ENCODE measurements at regions not wholly inside any gene's neighbourhood (a gene's known extent, or its start where the extent isn't known, plus 50 kb on each side); places are given as distances from the start of the nearest gene placed in this dataset.

DNA sequence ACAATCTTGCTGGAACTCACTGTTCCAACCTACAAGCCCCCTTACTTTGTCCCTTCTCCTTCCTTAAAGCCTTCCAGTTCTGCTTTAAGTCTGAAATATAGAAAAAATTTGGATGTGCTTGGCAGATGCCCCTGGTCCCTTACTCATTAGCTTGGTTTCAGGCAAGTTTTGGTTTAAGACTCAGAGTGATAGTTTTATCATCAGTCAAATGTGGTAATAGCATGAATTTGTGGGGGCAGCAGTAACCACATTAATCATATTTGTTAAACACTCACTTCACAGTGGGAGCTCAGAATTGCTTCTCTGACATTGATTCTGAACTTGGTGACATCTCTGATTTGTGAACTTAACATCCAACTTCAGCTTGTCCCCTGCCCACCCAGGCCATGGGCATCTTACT lies 58.3 kb upstream of the ALDH1A3 start:
- Histone ChIP-seq H3K4me1 (replicated peaks in 1 of 2; ENCODE audit: control insufficient read depth in 2 of 2, insufficient read depth in 2 of 2, low read length in 2 of 2) (no peaks in the 10 kb centered on the region), H4K20me1 (replicated peaks; ENCODE audit: control insufficient read depth, insufficient read depth, low read length) (no peaks in the 10 kb centered on the region), H3K27me3 (ENCODE audit: control insufficient read depth in 2 of 2, insufficient read depth in 2 of 2, low read length in 2 of 2) (peaks cover 0 to 4% of the 10 kb centered on the region in 2 experiments; a peak in 1 of 5 replicates), H2AFZ (ENCODE audit: low read depth, low read length) (no peak overlapping the region), H3K36me3 (ENCODE audit: control insufficient read depth, insufficient read depth, low read length) (no peaks in the 10 kb centered on the region), H3K27ac (ENCODE audit: extremely low read depth, low read depth, low read length) (no peak overlapping the region), H3K9me3 (replicated peaks; ENCODE audit: control insufficient read depth, insufficient read depth, low read depth, low read length) (no peaks in the 10 kb centered on the region), H3K9me1 (ENCODE audit: control insufficient read depth, insufficient read depth, low read length) (no peaks in the 10 kb centered on the region), H3K4me2 (ENCODE audit: insufficient read depth, low read length) (no peak overlapping the region), H3K4me3 (no peak overlapping the region), H3K9ac (ENCODE audit: insufficient read depth in 1 of 2, low read depth in 2 of 2, low read length in 2 of 2) (no peak overlapping the region), H3K79me2 (ENCODE audit: control insufficient read depth, insufficient read depth, low read length) (no peaks in the 10 kb centered on the region)
- TF ChIP-seq, protein P1, sequence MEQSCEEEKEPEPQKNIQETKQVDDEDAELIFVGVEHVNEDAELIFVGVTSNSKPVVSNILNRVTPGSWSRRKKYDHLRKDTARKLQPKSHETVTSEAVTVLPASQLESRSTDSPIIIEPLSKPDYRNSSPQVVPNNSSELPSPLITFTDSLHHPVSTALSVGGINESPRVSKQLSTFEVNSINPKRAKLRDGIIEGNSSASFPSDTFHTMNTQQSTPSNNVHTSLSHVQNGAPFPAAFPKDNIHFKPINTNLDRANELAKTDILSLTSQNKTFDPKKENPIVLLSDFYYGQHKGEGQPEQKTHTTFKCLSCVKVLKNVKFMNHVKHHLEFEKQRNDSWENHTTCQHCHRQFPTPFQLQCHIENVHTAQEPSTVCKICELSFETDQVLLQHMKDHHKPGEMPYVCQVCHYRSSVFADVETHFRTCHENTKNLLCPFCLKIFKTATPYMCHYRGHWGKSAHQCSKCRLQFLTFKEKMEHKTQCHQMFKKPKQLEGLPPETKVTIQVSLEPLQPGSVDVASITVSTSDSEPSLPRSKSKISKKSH (CRISPR knock-in tag; IDR thresholded peaks at IDR 0.05), result no peak
- no peak for TF ChIP-seq CBX5 (IDR thresholded peaks at IDR 0.05; ENCODE audit: borderline replicate concordance, low read depth)
- no peak for ATAC-seq
- no TSS peak for BruUV-seq (replicated peaks)
- in situ Hi-C loops (cut with MboI), result no loop called here
- FAIRE-seq, result no peak
- intact Hi-C loops (cut with micrococcal nuclease), result no loop called here
- DNase-seq (ENCODE audit: extremely low read depth in 1 of 4, low spot score in 3 of 4), result no peak
- ChIA-PET POLR2A (no interaction called here), CTCF (ENCODE audit: low intra/inter-chr PET ratio) (no interaction called here)

DNA sequence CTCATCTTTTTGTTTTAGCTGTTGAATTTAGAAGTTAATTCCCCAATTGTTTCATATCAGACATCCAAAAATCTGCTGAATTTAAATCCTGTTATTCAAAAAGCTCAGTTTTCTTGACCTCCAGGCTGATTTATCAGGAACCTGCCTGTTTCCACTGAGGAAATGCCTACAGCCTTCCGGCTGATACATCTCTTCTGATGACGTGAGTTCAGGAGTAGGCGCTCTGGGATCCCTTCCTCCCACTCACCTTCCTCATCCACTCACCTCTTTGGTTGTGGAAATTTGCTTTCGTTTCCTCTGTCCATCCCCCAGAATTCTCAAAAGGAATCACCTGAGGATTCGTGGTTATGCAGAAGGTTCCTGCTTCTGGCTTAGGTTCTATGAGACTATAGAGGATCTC lies 55.4 kb upstream of the ALDH1A3 start:
- no peak for FAIRE-seq
- Histone ChIP-seq H3K4me3 (no peak overlapping the region), H3K9ac (ENCODE audit: insufficient read depth in 1 of 2, low read depth in 2 of 2, low read length in 2 of 2) (no peak overlapping the region), H3K27ac (ENCODE audit: extremely low read depth, low read depth, low read length) (no peak overlapping the region), H3K36me3 (ENCODE audit: control insufficient read depth, insufficient read depth, low read length) (no peaks in the 10 kb centered on the region), H3K27me3 (ENCODE audit: control insufficient read depth in 2 of 2, insufficient read depth in 2 of 2, low read length in 2 of 2) (peaks cover 0 to 4% of the 10 kb centered on the region in 2 experiments; a peak in 1 of 5 replicates), H3K9me1 (ENCODE audit: control insufficient read depth, insufficient read depth, low read length) (no peaks in the 10 kb centered on the region), H3K79me2 (ENCODE audit: control insufficient read depth, insufficient read depth, low read length) (no peaks in the 10 kb centered on the region), H3K4me1 (replicated peaks in 1 of 2; ENCODE audit: control insufficient read depth in 2 of 2, insufficient read depth in 2 of 2, low read length in 2 of 2) (no peaks in the 10 kb centered on the region), H2AFZ (ENCODE audit: low read depth, low read length) (no peak overlapping the region), H4K20me1 (replicated peaks; ENCODE audit: control insufficient read depth, insufficient read depth, low read length) (no peaks in the 10 kb centered on the region), H3K4me2 (ENCODE audit: insufficient read depth, low read length) (no peak overlapping the region), H3K9me3 (replicated peaks; ENCODE audit: control insufficient read depth, insufficient read depth, low read depth, low read length) (no peaks in the 10 kb centered on the region)
- ATAC-seq, result no peak
- intact Hi-C loops (cut with micrococcal nuclease), result no loop called here
- BruUV-seq (replicated peaks), result no TSS peak
- POLR2A ChIA-PET, result no interaction called here
- no peak for DNase-seq (ENCODE audit: extremely low read depth in 1 of 4, low spot score in 3 of 4)
- CTCF ChIA-PET (ENCODE audit: low intra/inter-chr PET ratio), result no interaction called here
- in situ Hi-C loops (cut with MboI), result no loop called here
- WGBS (ENCODE audit: insufficient coverage, low coverage, missing lambda C conversion rate), result 1% methylated on average over 5 of the region's 5 CpGs
- TF ChIP-seq MYNN (IDR thresholded peaks at IDR 0.05) (no peak), MYNN (CRISPR knock-in tag; IDR thresholded peaks at IDR 0.05) (no peak), ZKSCAN8 (CRISPR knock-in tag; IDR thresholded peaks at IDR 0.05) (no peak), DDX20 (tag; IDR thresholded peaks at IDR 0.05; ENCODE audit: low read depth) (no peak), BRD4 (IDR thresholded peaks at IDR 0.05) (no peak)
- TF ChIP-seq, protein P2, sequence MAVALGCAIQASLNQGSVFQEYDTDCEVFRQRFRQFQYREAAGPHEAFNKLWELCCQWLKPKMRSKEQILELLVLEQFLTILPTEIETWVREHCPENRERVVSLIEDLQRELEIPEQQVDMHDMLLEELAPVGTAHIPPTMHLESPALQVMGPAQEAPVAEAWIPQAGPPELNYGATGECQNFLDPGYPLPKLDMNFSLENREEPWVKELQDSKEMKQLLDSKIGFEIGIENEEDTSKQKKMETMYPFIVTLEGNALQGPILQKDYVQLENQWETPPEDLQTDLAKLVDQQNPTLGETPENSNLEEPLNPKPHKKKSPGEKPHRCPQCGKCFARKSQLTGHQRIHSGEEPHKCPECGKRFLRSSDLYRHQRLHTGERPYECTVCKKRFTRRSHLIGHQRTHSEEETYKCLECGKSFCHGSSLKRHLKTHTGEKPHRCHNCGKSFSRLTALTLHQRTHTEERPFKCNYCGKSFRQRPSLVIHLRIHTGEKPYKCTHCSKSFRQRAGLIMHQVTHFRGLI (CRISPR knock-in tag; IDR thresholded peaks at IDR 0.05), result no peak
- TF ChIP-seq, protein P3, sequence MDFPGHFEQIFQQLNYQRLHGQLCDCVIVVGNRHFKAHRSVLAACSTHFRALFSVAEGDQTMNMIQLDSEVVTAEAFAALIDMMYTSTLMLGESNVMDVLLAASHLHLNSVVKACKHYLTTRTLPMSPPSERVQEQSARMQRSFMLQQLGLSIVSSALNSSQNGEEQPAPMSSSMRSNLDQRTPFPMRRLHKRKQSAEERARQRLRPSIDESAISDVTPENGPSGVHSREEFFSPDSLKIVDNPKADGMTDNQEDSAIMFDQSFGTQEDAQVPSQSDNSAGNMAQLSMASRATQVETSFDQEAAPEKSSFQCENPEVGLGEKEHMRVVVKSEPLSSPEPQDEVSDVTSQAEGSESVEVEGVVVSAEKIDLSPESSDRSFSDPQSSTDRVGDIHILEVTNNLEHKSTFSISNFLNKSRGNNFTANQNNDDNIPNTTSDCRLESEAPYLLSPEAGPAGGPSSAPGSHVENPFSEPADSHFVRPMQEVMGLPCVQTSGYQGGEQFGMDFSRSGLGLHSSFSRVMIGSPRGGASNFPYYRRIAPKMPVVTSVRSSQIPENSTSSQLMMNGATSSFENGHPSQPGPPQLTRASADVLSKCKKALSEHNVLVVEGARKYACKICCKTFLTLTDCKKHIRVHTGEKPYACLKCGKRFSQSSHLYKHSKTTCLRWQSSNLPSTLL (IDR thresholded peaks at IDR 0.05), result no peak

All from K562 (cell line).